T-helper 2 cell treated with Interferon-gamma antibody and Interleukin-4, amounts not matched to agents 5 μg/mL and 100 μg/mL, for 36 hours (primary cell): ENCODE measurements at regions not wholly inside any gene's neighbourhood (a gene's known extent, or its start where the extent isn't known, plus 50 kb on each side); places are given as distances from the start of the nearest gene placed in this dataset.

Source experiments
- DNase-seq: peaks from one replicate; pipeline ENCODE4 v3.0.0; 2021; ENCODE audit warnings: low spot score
- H3K27ac Mint-ChIP-seq: one replicate; pipeline ENCODE4 v1.8.0; 2021; ENCODE audit warnings: mild to moderate bottlenecking, mixed read lengths
- H3K27me3 Mint-ChIP-seq: one replicate; pipeline ENCODE4 v1.8.0; 2021; ENCODE audit warnings: low read depth, mixed read lengths
- H3K36me3 Mint-ChIP-seq: one replicate; pipeline ENCODE4 v1.8.0; 2021; ENCODE audit warnings: low read depth, mixed read lengths
- H3K4me1 Mint-ChIP-seq: one replicate; pipeline ENCODE4 v1.8.0; 2021; ENCODE audit warnings: low read depth, mixed read lengths
- H3K4me3 Mint-ChIP-seq: one replicate; pipeline ENCODE4 v1.8.0; 2022; ENCODE audit warnings: mild to moderate bottlenecking, moderate library complexity, mixed read lengths
- H3K9me3 Mint-ChIP-seq: one replicate; pipeline ENCODE4 v1.8.0; 2021; ENCODE audit warnings: mixed read lengths

- DNase-seq = no peak
- no peak overlapping the region for H3K4me3 Mint-ChIP-seq
- no peak overlapping the region for H3K27ac Mint-ChIP-seq
- H3K9me3 Mint-ChIP-seq = peaks cover 37% of the 10 kb centered on the region
- no peaks in the 10 kb centered on the region for H3K4me1 Mint-ChIP-seq
- H3K27me3 Mint-ChIP-seq = no peaks in the 10 kb centered on the region
- H3K36me3 Mint-ChIP-seq = no peaks in the 10 kb centered on the region
Observed at GRCh38 chr10:107848726-107849360, 684.3 kb upstream of the SORCS1 start.

- Mint-ChIP-seq H3K27me3 (no peaks in the 10 kb centered on the region), H3K27ac (no peak overlapping the region), H3K9me3 (peaks cover 38% of the 10 kb centered on the region), H3K4me3 (no peak overlapping the region), H3K36me3 (no peaks in the 10 kb centered on the region), H3K4me1 (no peaks in the 10 kb centered on the region)
- DNase-seq = no peak
Observed at GRCh38 chr10:107847620-107848019, 683.1 kb upstream of the SORCS1 start.

GRCh38 chr10:107834706-107835105 lies 670.2 kb upstream of the SORCS1 start:
- Mint-ChIP-seq H3K4me1 (no peaks in the 10 kb centered on the region), H3K36me3 (no peaks in the 10 kb centered on the region), H3K4me3 (no peak overlapping the region), H3K9me3 (peaks cover 17% of the 10 kb centered on the region), H3K27me3 (no peaks in the 10 kb centered on the region), H3K27ac (no peak overlapping the region)
- DNase-seq = no peak

- Mint-ChIP-seq H3K4me3 (no peak overlapping the region), H3K36me3 (no peaks in the 10 kb centered on the region), H3K9me3 (peaks cover 28% of the 10 kb centered on the region), H3K27ac (no peak overlapping the region), H3K27me3 (no peaks in the 10 kb centered on the region), H3K4me1 (no peaks in the 10 kb centered on the region)
- no peak for DNase-seq
Observed at GRCh38 chr10:107831772-107832171, 667.3 kb upstream of the SORCS1 start.

GRCh38 chr10:107829161-107829560 lies 664.7 kb upstream of the SORCS1 start:
- H3K4me1 Mint-ChIP-seq = no peaks in the 10 kb centered on the region
- H3K9me3 Mint-ChIP-seq = peaks cover 40% of the 10 kb centered on the region
- H3K27me3 Mint-ChIP-seq = no peaks in the 10 kb centered on the region
- no peak for DNase-seq
- no peak overlapping the region for H3K4me3 Mint-ChIP-seq
- no peak overlapping the region for H3K27ac Mint-ChIP-seq
- no peaks in the 10 kb centered on the region for H3K36me3 Mint-ChIP-seq

GRCh38 chr10:107826171-107826570 lies 661.7 kb upstream of the SORCS1 start:
- H3K4me3 Mint-ChIP-seq = no peak overlapping the region
- H3K4me1 Mint-ChIP-seq = no peaks in the 10 kb centered on the region
- no peaks in the 10 kb centered on the region for H3K27me3 Mint-ChIP-seq
- H3K27ac Mint-ChIP-seq = no peak overlapping the region
- peaks cover 33% of the 10 kb centered on the region for H3K9me3 Mint-ChIP-seq
- H3K36me3 Mint-ChIP-seq = no peaks in the 10 kb centered on the region
- no peak for DNase-seq

- DNase-seq = no peak
- Mint-ChIP-seq H3K36me3 (no peaks in the 10 kb centered on the region), H3K4me3 (no peak overlapping the region), H3K27me3 (no peaks in the 10 kb centered on the region), H3K27ac (no peak overlapping the region), H3K9me3 (peaks cover 21% of the 10 kb centered on the region), H3K4me1 (no peaks in the 10 kb centered on the region)
Observed at GRCh38 chr10:107814865-107815487, 650.5 kb upstream of the SORCS1 start.

GRCh38 chr10:107813451-107814162 lies 649.1 kb upstream of the SORCS1 start:
- no peak overlapping the region for H3K4me3 Mint-ChIP-seq
- H3K4me1 Mint-ChIP-seq = no peaks in the 10 kb centered on the region
- H3K9me3 Mint-ChIP-seq = peaks cover 13% of the 10 kb centered on the region
- DNase-seq = no peak
- H3K27me3 Mint-ChIP-seq = no peaks in the 10 kb centered on the region
- H3K27ac Mint-ChIP-seq = no peak overlapping the region
- H3K36me3 Mint-ChIP-seq = no peaks in the 10 kb centered on the region

- H3K36me3 Mint-ChIP-seq = no peaks in the 10 kb centered on the region
- no peak overlapping the region for H3K27ac Mint-ChIP-seq
- DNase-seq = no peak
- H3K9me3 Mint-ChIP-seq = peaks cover 19% of the 10 kb centered on the region
- no peaks in the 10 kb centered on the region for H3K4me1 Mint-ChIP-seq
- H3K27me3 Mint-ChIP-seq = no peaks in the 10 kb centered on the region
- no peak overlapping the region for H3K4me3 Mint-ChIP-seq
Observed at GRCh38 chr10:107809889-107810288, 645.4 kb upstream of the SORCS1 start.

- H3K36me3 Mint-ChIP-seq = no peaks in the 10 kb centered on the region
- no peak overlapping the region for H3K4me3 Mint-ChIP-seq
Observed at GRCh38 chr10:107807836-107808235, 643.3 kb upstream of the SORCS1 start.

GRCh38 chr10:107806026-107806425 lies 641.5 kb upstream of the SORCS1 start:
- DNase-seq = no peak
- Mint-ChIP-seq H3K27ac (no peak overlapping the region), H3K9me3 (peaks cover 17% of the 10 kb centered on the region), H3K27me3 (no peaks in the 10 kb centered on the region), H3K4me3 (no peak overlapping the region), H3K36me3 (no peaks in the 10 kb centered on the region), H3K4me1 (no peaks in the 10 kb centered on the region)

More at GRCh38 chr10:107807836-107808235, 643.3 kb upstream of the SORCS1 start:
- H3K4me1 Mint-ChIP-seq = no peaks in the 10 kb centered on the region
- no peak for DNase-seq
- peaks cover 19% of the 10 kb centered on the region for H3K9me3 Mint-ChIP-seq
- H3K27me3 Mint-ChIP-seq = no peaks in the 10 kb centered on the region
- H3K27ac Mint-ChIP-seq = no peak overlapping the region

GRCh38 chr10:107803546-107803945 lies 639.0 kb upstream of the SORCS1 start:
- Mint-ChIP-seq H3K9me3 (peaks cover 20% of the 10 kb centered on the region), H3K36me3 (no peaks in the 10 kb centered on the region), H3K27ac (no peak overlapping the region), H3K4me1 (no peaks in the 10 kb centered on the region), H3K27me3 (no peaks in the 10 kb centered on the region), H3K4me3 (no peak overlapping the region)
- DNase-seq = no peak

GRCh38 chr10:107800061-107800460 lies 635.6 kb upstream of the SORCS1 start:
- Mint-ChIP-seq H3K27ac (no peak overlapping the region), H3K4me1 (no peaks in the 10 kb centered on the region), H3K9me3 (peaks cover 10% of the 10 kb centered on the region), H3K27me3 (no peaks in the 10 kb centered on the region), H3K4me3 (no peak overlapping the region), H3K36me3 (no peaks in the 10 kb centered on the region)
- no peak for DNase-seq

GRCh38 chr10:107790271-107790670 lies 625.8 kb upstream of the SORCS1 start:
- DNase-seq = no peak
- H3K27me3 Mint-ChIP-seq = no peaks in the 10 kb centered on the region
- H3K4me3 Mint-ChIP-seq = no peak overlapping the region
- H3K9me3 Mint-ChIP-seq = peaks cover 10% of the 10 kb centered on the region
- no peak overlapping the region for H3K27ac Mint-ChIP-seq
- H3K4me1 Mint-ChIP-seq = no peaks in the 10 kb centered on the region
- no peaks in the 10 kb centered on the region for H3K36me3 Mint-ChIP-seq
